Smooth muscle cell (in vitro differentiated cells): ENCODE measurements at regions not wholly inside any gene's neighbourhood (a gene's known extent, or its start where the extent isn't known, plus 50 kb on each side); places are given as distances from the start of the nearest gene placed in this dataset.

Source experiments
- DNase-seq: peaks from one replicate; lab custom pipeline; 2025; ENCODE audit not compliant: unreplicated experiment; lab: John Stamatoyannopoulos, UW
- H2AFZ ChIP-seq: fragments of 200-600 bp; sonication (generic); 2 replicates; pipeline ENCODE4 v1.6.0; 2016; ENCODE audit warnings: antibody characterized with exemption, low read depth, mild to moderate bottlenecking
- H3F3A ChIP-seq: fragments of 200-600 bp; sonication (generic); 2 replicates; pipeline ENCODE4 v1.6.0; 2017; ENCODE audit warnings: antibody characterized with exemption, low read depth
- H3K27ac ChIP-seq: fragments of 200-600 bp; sonication (generic); 2 replicates; pipeline ENCODE4 v1.5.1; 2016; ENCODE audit warnings: low read depth, mild to moderate bottlenecking
- H3K27me3 ChIP-seq: fragments of 200-600 bp; sonication (generic); 2 replicates; pipeline ENCODE4 v1.6.1; 2016; ENCODE audit warnings: low read depth, mild to moderate bottlenecking
- H3K36me3 ChIP-seq: fragments of 200-600 bp; sonication (generic); 2 replicates; pipeline ENCODE4 v1.5.1; 2016; ENCODE audit warnings: low read depth
- H3K4me1 ChIP-seq: fragments of 200-600 bp; sonication (generic); 2 replicates; pipeline ENCODE4 v1.5.1; 2016; ENCODE audit warnings: low read depth
- H3K4me2 ChIP-seq: fragments of 200-600 bp; sonication (generic); 2 replicates; pipeline ENCODE4 v1.6.0; 2016; ENCODE audit warnings: mild to moderate bottlenecking
- H3K4me3 ChIP-seq: fragments of 200-600 bp; sonication (generic); 2 replicates; pipeline ENCODE4 v1.5.1; 2016; ENCODE audit warnings: mild to moderate bottlenecking
- H3K79me2 ChIP-seq: fragments of 200-600 bp; sonication (generic); 2 replicates; pipeline ENCODE4 v1.6.0; 2016; ENCODE audit warnings: low read depth, mild to moderate bottlenecking
- H3K9ac ChIP-seq: fragments of 200-600 bp; sonication (generic); 2 replicates; pipeline ENCODE4 v1.6.0; 2016; ENCODE audit warnings: low read depth
- H3K9me3 ChIP-seq: fragments of 200-600 bp; sonication (generic); replicated peaks from 2 replicates; pipeline ENCODE4 v1.5.1; 2016; ENCODE audit warnings: low read depth
- H4K20me1 ChIP-seq: fragments of 200-600 bp; sonication (generic); 2 replicates; pipeline ENCODE4 v1.6.0; 2016; ENCODE audit warnings: low read depth
- CTCF ChIP-seq: fragments of 200-600 bp; sonication (generic); IDR thresholded peaks from 2 replicates; pipeline ENCODE4 v1.5.1; 2017; ENCODE audit warnings: borderline replicate concordance, mild to moderate bottlenecking, antibody characterized with exemption; ENCODE audit not compliant: insufficient read depth, poor library complexity, severe bottlenecking
- WGBS: methylation state at CpG from one replicate; pipeline ENCODE4 v1.1.7; 2016; ENCODE audit warnings: low lambda C conversion rate; 5-methylcytosine and 5-hydroxymethylcytosine counted together

- Histone ChIP-seq H2AFZ (no peak overlapping the region), H3K9me3 (no peaks in the 10 kb centered on the region), H3K4me3 (no peak overlapping the region), H4K20me1 (no peaks in the 10 kb centered on the region), H3K27me3 (no peaks in the 10 kb centered on the region), H3K36me3 (no peaks in the 10 kb centered on the region), H3K4me1 (peaks cover 8% of the 10 kb centered on the region), H3F3A (peaks cover 21% of the 10 kb centered on the region), H3K9ac (no peak overlapping the region), H3K79me2 (no peaks in the 10 kb centered on the region), H3K4me2 (peak overlapping the region; percentile 73), H3K27ac (peak overlapping the region; percentile 96)
- no peak for DNase-seq
- TF ChIP-seq CTCF: no peak
- WGBS: 98% methylated on average over 2 of the region's 2 CpGs
Observed at GRCh38 chr14:25108291-25108690, 58.3 kb upstream of the STXBP6 start.

GRCh38 chr14:25103820-25104219, 53.9 kb upstream of the STXBP6 start:
- Histone ChIP-seq H3K79me2 (no peaks in the 10 kb centered on the region), H3K9me3 (no peaks in the 10 kb centered on the region), H3K36me3 (no peaks in the 10 kb centered on the region), H4K20me1 (no peaks in the 10 kb centered on the region), H3K4me1 (no peaks in the 10 kb centered on the region), H3K4me2 (no peak overlapping the region), H3K9ac (no peak overlapping the region), H2AFZ (peak overlapping the region; percentile 73), H3K4me3 (no peak overlapping the region), H3K27me3 (no peaks in the 10 kb centered on the region), H3K27ac (peak overlapping the region; percentile 15), H3F3A (peaks cover 4% of the 10 kb centered on the region)
- DNase-seq: no peak
- no peak for TF ChIP-seq CTCF
- WGBS: 49% methylated on average over 2 of the region's 2 CpGs

- Histone ChIP-seq H3K79me2 (no peaks in the 10 kb centered on the region), H3K4me3 (no peak overlapping the region), H3K36me3 (no peaks in the 10 kb centered on the region), H3K27me3 (no peaks in the 10 kb centered on the region), H3K9me3 (no peaks in the 10 kb centered on the region), H3K4me2 (no peak overlapping the region), H4K20me1 (no peaks in the 10 kb centered on the region), H3K4me1 (no peaks in the 10 kb centered on the region), H2AFZ (peak overlapping the region; percentile 73), H3K9ac (no peak overlapping the region), H3F3A (peaks cover 4% of the 10 kb centered on the region), H3K27ac (peak overlapping the region; percentile 7)
- WGBS: 50% methylated on average over 4 of the region's 4 CpGs
- no peak for DNase-seq
- no peak for TF ChIP-seq CTCF
Observed at GRCh38 chr14:25103271-25103670, 53.3 kb upstream of the STXBP6 start.

- Histone ChIP-seq H3K36me3 (no peaks in the 10 kb centered on the region), H3K9me3 (no peaks in the 10 kb centered on the region), H4K20me1 (no peaks in the 10 kb centered on the region), H3K79me2 (no peaks in the 10 kb centered on the region), H3K27me3 (no peaks in the 10 kb centered on the region), H3K27ac (peak overlapping the region; percentile 7), H3F3A (peaks cover 4% of the 10 kb centered on the region), H3K4me3 (no peak overlapping the region), H3K9ac (no peak overlapping the region), H3K4me2 (no peak overlapping the region), H3K4me1 (no peaks in the 10 kb centered on the region), H2AFZ (no peak overlapping the region)
- WGBS: 93% methylated on average over 1 of the region's 1 CpG
- no peak for DNase-seq
- no peak for TF ChIP-seq CTCF
Observed at GRCh38 chr14:25102788-25103187, 52.8 kb upstream of the STXBP6 start.
